Endothelial cell of umbilical vein (primary cell): ENCODE measurements at regions not wholly inside any gene's neighbourhood (a gene's known extent, or its start where the extent isn't known, plus 50 kb on each side); places are given as distances from the start of the nearest gene placed in this dataset.

Experiments
- EZH2 ChIP-seq: IDR thresholded peaks from 2 replicates; pipeline ENCODE4 v1.6.1; 2012; ENCODE audit warnings: borderline replicate concordance, low read depth, mild to moderate bottlenecking, moderate library complexity, low read length, inconsistent platforms; ENCODE audit not compliant: severe bottlenecking
- FOS ChIP-seq: IDR thresholded peaks from 2 replicates; pipeline ENCODE4 v1.6.1; 2011; ENCODE audit warnings: mild to moderate bottlenecking, low read length, moderate library complexity, borderline replicate concordance; ENCODE audit not compliant: insufficient read depth
- MAX ChIP-seq: IDR thresholded peaks from 2 replicates; pipeline ENCODE4 v1.6.1; 2011; ENCODE audit not compliant: insufficient read depth, insufficient read length
- POLR2A ChIP-seq: IDR thresholded peaks from 2 replicates; pipeline ENCODE4 v1.6.1; 2012; ENCODE audit warnings: low read depth, mild to moderate bottlenecking, control low read depth, low read length
- POLR2AphosphoS5 ChIP-seq: IDR thresholded peaks from 2 replicates; pipeline ENCODE4 v1.6.1; 2012; ENCODE audit warnings: low read depth, mild to moderate bottlenecking, control low read depth, low read length, moderate library complexity; ENCODE audit not compliant: insufficient read depth
- TF ChIP-seq, protein P1 (sequence below), 2 donors: IDR thresholded peaks; 1 replicate in 1 of 2; 2 replicates in 1 of 2; pipeline ENCODE4 v1.5.1; 2011; ENCODE audit warnings: low read length in 2 of 2, mild to moderate bottlenecking in 2 of 2, moderate library complexity in 2 of 2, control low read depth in 1 of 2, inconsistent platforms in 1 of 2, low read depth in 1 of 2; ENCODE audit not compliant: insufficient read depth in 1 of 2; ENCODE audit errors: extremely low read depth in 1 of 2

GRCh38 chr6:76790045-76790796, 673.1 kb downstream of the HTR1B start:
- TF ChIP-seq, protein P1, sequence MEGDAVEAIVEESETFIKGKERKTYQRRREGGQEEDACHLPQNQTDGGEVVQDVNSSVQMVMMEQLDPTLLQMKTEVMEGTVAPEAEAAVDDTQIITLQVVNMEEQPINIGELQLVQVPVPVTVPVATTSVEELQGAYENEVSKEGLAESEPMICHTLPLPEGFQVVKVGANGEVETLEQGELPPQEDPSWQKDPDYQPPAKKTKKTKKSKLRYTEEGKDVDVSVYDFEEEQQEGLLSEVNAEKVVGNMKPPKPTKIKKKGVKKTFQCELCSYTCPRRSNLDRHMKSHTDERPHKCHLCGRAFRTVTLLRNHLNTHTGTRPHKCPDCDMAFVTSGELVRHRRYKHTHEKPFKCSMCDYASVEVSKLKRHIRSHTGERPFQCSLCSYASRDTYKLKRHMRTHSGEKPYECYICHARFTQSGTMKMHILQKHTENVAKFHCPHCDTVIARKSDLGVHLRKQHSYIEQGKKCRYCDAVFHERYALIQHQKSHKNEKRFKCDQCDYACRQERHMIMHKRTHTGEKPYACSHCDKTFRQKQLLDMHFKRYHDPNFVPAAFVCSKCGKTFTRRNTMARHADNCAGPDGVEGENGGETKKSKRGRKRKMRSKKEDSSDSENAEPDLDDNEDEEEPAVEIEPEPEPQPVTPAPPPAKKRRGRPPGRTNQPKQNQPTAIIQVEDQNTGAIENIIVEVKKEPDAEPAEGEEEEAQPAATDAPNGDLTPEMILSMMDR (IDR thresholded peaks at IDR 0.05; ENCODE audit: extremely low read depth in 1 of 2, insufficient read depth in 1 of 2, low read depth in 1 of 2, low read length in 2 of 2), result no peak
- TF ChIP-seq POLR2A, result no peak
- TF ChIP-seq POLR2AphosphoS5, result no peak
- TF ChIP-seq FOS, result no peak
- no peak for TF ChIP-seq EZH2
- TF ChIP-seq MAX, result no peak
